Astrocyte (in vitro differentiated cells and primary cell): ENCODE measurements at regions not wholly inside any gene's neighbourhood (a gene's known extent, or its start where the extent isn't known, plus 50 kb on each side); places are given as distances from the start of the nearest gene placed in this dataset.

Experiments used
- DNase-seq: peaks from one replicate; pipeline ENCODE4 v3.0.0-alpha.2; 2010; ENCODE audit warnings: low read depth
- FAIRE-seq: peaks from 2 replicates; lab custom pipeline; 2011; peaks lifted over from hg19 to GRCh38; lab: Jason Lieb, UNC
- H2AFZ ChIP-seq: 2 replicates; pipeline ENCODE4 v1.6.0; 2012; ENCODE audit warnings: low read depth, low read length, inconsistent platforms
- H3K27ac ChIP-seq: 2 replicates; pipeline ENCODE4 v1.5.1; 2011; ENCODE audit warnings: low read depth, low read length, inconsistent platforms
- H3K27me3 ChIP-seq: 2 replicates; pipeline ENCODE4 v1.6.0; 2011; ENCODE audit warnings: low read length, inconsistent platforms; ENCODE audit not compliant: insufficient read depth
- H3K36me3 ChIP-seq: 2 replicates; pipeline ENCODE4 v1.5.1; 2011; ENCODE audit warnings: low read length, inconsistent platforms; ENCODE audit not compliant: insufficient read depth
- H3K4me1 ChIP-seq: 2 replicates; pipeline ENCODE4 v1.5.1; 2011; ENCODE audit warnings: low read length, inconsistent platforms; ENCODE audit not compliant: insufficient read depth
- H3K4me2 ChIP-seq: 2 replicates; pipeline ENCODE4 v1.6.0; 2012; ENCODE audit warnings: low read length, inconsistent platforms
- H3K4me3 ChIP-seq: 2 replicates; pipeline ENCODE4 v1.5.1; 2011; ENCODE audit warnings: low read depth, mild to moderate bottlenecking, low read length, inconsistent platforms; ENCODE audit not compliant: insufficient read depth
- H3K79me2 ChIP-seq: 2 replicates; pipeline ENCODE4 v1.6.0; 2012; ENCODE audit warnings: mild to moderate bottlenecking, low read length, inconsistent platforms; ENCODE audit not compliant: insufficient read depth
- H3K9ac ChIP-seq: 2 replicates; pipeline ENCODE4 v1.6.0; 2012; ENCODE audit warnings: mild to moderate bottlenecking, low read length, inconsistent platforms
- H3K9me3 ChIP-seq: 2 replicates; pipeline ENCODE4 v1.5.1; 2012; ENCODE audit warnings: low read depth, mild to moderate bottlenecking, low read length, inconsistent platforms; ENCODE audit not compliant: insufficient read depth
- H4K20me1 ChIP-seq: 2 replicates; pipeline ENCODE4 v1.6.0; 2012; ENCODE audit warnings: low read length, inconsistent platforms; ENCODE audit not compliant: insufficient read depth
- H3K27ac Mint-ChIP-seq: one replicate; pipeline ENCODE4 v1.8.0; 2021; ENCODE audit warnings: mild to moderate bottlenecking, mixed read lengths; ENCODE audit not compliant: unreplicated experiment
- H3K27me3 Mint-ChIP-seq: one replicate; pipeline ENCODE4 v1.8.0; 2021; ENCODE audit warnings: low read depth, mixed read lengths; ENCODE audit not compliant: unreplicated experiment
- H3K36me3 Mint-ChIP-seq: one replicate; pipeline ENCODE4 v1.8.0; 2021; ENCODE audit warnings: low read depth, mixed read lengths; ENCODE audit not compliant: unreplicated experiment
- H3K4me1 Mint-ChIP-seq: one replicate; pipeline ENCODE4 v1.8.0; 2021; ENCODE audit warnings: low read depth, mixed read lengths; ENCODE audit not compliant: unreplicated experiment
- H3K4me3 Mint-ChIP-seq: one replicate; pipeline ENCODE4 v1.8.0; 2021; ENCODE audit warnings: mild to moderate bottlenecking, moderate library complexity, mixed read lengths; ENCODE audit not compliant: unreplicated experiment
- H3K9me3 Mint-ChIP-seq: one replicate; pipeline ENCODE4 v1.8.0; 2021; ENCODE audit warnings: mild to moderate bottlenecking, mixed read lengths; ENCODE audit not compliant: unreplicated experiment
- EZH2 ChIP-seq: IDR thresholded peaks from 2 replicates; pipeline ENCODE4 v1.6.1; 2012; ENCODE audit warnings: mild to moderate bottlenecking, low read length, inconsistent platforms; ENCODE audit not compliant: insufficient read depth
- TF ChIP-seq, protein P1 (sequence below): IDR thresholded peaks from 2 replicates; pipeline ENCODE4 v1.5.1; 2011; ENCODE audit warnings: low read depth, mild to moderate bottlenecking, inconsistent platforms, low read length, moderate library complexity; ENCODE audit not compliant: insufficient read depth

DNA sequence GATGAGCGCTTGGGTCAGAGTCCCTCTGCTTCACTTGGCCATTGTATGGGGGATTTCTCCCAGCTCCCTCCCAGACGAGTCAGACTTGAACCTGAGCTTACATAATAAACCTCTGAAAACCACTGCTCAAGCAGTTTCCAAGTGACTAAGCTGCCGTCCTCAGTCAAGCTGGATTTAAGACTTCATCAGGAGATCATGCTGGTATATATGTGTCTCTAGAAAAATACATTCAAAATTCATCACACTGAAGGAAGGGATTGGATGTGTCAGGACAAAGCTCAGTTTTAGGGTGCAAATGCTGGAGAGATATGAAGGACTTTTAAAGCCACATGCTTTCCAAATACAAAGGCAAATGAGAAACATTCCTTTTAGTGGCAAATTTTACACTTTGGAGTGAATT, 114.3 kb downstream of the QDPR start:
- Mint-ChIP-seq H3K27ac (no peak overlapping the region), H3K9me3 (no peaks in the 10 kb centered on the region), H3K4me3 (no peak overlapping the region), H3K4me1 (peaks cover 4% of the 10 kb centered on the region), H3K36me3 (no peaks in the 10 kb centered on the region), H3K27me3 (no peaks in the 10 kb centered on the region)
- H3K36me3 ChIP-seq, result no peaks in the 10 kb centered on the region
- H3K4me1 ChIP-seq, result no peaks in the 10 kb centered on the region
- H3K4me3 ChIP-seq, result no peak overlapping the region
- TF ChIP-seq, protein P1, sequence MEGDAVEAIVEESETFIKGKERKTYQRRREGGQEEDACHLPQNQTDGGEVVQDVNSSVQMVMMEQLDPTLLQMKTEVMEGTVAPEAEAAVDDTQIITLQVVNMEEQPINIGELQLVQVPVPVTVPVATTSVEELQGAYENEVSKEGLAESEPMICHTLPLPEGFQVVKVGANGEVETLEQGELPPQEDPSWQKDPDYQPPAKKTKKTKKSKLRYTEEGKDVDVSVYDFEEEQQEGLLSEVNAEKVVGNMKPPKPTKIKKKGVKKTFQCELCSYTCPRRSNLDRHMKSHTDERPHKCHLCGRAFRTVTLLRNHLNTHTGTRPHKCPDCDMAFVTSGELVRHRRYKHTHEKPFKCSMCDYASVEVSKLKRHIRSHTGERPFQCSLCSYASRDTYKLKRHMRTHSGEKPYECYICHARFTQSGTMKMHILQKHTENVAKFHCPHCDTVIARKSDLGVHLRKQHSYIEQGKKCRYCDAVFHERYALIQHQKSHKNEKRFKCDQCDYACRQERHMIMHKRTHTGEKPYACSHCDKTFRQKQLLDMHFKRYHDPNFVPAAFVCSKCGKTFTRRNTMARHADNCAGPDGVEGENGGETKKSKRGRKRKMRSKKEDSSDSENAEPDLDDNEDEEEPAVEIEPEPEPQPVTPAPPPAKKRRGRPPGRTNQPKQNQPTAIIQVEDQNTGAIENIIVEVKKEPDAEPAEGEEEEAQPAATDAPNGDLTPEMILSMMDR, result no peak
- TF ChIP-seq EZH2, result no peak
- DNase-seq, result no peak
- no peak overlapping the region for H3K4me2 ChIP-seq
- no peak overlapping the region for H3K9ac ChIP-seq
- H2AFZ ChIP-seq, result no peak overlapping the region
- no peaks in the 10 kb centered on the region for H3K79me2 ChIP-seq
- no peak overlapping the region for H3K27ac ChIP-seq
- H3K9me3 ChIP-seq, result no peaks in the 10 kb centered on the region
- no peak for FAIRE-seq
- peaks cover 2% of the 10 kb centered on the region for H3K27me3 ChIP-seq
- H4K20me1 ChIP-seq, result no peaks in the 10 kb centered on the region

DNA sequence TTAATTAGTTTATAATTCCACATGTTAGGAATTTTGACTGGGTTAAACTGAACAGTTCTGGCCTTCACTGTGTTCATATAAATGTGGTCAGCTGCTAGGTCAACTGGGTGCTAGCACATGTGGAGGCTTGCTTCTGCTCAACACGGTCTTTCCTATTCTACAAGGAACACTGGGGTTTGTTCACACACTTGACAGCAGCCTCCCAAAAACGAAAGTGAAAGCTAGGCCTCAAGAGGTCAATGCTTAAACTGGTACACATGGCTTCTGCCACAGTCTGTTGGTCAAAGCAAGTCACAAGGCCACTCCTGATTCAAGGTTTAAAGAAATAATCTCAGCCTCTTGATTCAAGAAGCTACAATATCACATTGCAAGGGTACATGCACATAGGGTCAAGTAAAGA, 126.5 kb downstream of the QDPR start:
- Histone ChIP-seq H2AFZ (no peak overlapping the region), H3K4me1 (no peaks in the 10 kb centered on the region), H3K27me3 (no peaks in the 10 kb centered on the region), H3K36me3 (no peaks in the 10 kb centered on the region), H4K20me1 (no peaks in the 10 kb centered on the region), H3K27ac (no peak overlapping the region), H3K4me2 (no peak overlapping the region), H3K9me3 (no peaks in the 10 kb centered on the region), H3K79me2 (no peaks in the 10 kb centered on the region), H3K9ac (no peak overlapping the region), H3K4me3 (no peak overlapping the region)
- H3K36me3 Mint-ChIP-seq, result no peaks in the 10 kb centered on the region
- TF ChIP-seq EZH2, result no peak
- TF ChIP-seq, protein P1, result no peak
- H3K27me3 Mint-ChIP-seq, result no peaks in the 10 kb centered on the region
- no peak overlapping the region for H3K27ac Mint-ChIP-seq
- peaks cover 5% of the 10 kb centered on the region for H3K4me1 Mint-ChIP-seq
- H3K9me3 Mint-ChIP-seq, result peaks cover 2% of the 10 kb centered on the region
- no peak overlapping the region for H3K4me3 Mint-ChIP-seq
- FAIRE-seq, result peak; percentile 17
- DNase-seq, result peak; percentile 10

DNA sequence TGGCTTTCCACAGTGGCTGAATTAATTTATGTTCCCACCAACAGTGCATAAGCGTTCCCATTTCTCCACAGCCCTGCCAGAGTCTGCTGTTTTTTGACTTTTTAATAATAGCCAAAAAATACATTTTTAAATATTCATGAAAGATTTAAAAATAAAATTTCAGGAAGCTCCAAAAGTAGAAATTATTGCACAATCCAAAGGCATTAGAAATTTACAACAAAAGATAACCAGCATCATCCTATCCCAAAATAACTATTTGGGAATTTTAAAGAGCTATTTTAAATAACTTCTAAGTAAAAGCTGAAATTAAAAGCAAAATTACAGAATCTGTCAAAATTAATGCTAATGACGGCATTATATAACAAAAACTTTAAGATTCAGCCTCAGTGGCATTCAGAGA, 131.5 kb downstream of the QDPR start:
- Mint-ChIP-seq H3K27me3 (no peaks in the 10 kb centered on the region), H3K27ac (no peak overlapping the region), H3K36me3 (no peaks in the 10 kb centered on the region), H3K4me3 (no peak overlapping the region), H3K9me3 (peaks cover 2% of the 10 kb centered on the region), H3K4me1 (peaks cover 2% of the 10 kb centered on the region)
- Histone ChIP-seq H3K27me3 (no peaks in the 10 kb centered on the region), H3K4me3 (no peak overlapping the region), H3K9ac (no peak overlapping the region), H3K4me1 (no peaks in the 10 kb centered on the region), H4K20me1 (no peaks in the 10 kb centered on the region), H2AFZ (no peak overlapping the region), H3K9me3 (no peaks in the 10 kb centered on the region), H3K27ac (no peak overlapping the region), H3K4me2 (no peak overlapping the region), H3K79me2 (no peaks in the 10 kb centered on the region), H3K36me3 (no peaks in the 10 kb centered on the region)
- TF ChIP-seq EZH2, result no peak
- TF ChIP-seq, protein P1, result no peak
- FAIRE-seq (no peak), DNase-seq (no peak)
